Left lung (tissue), 4 donors: ENCODE measurements at regions not wholly inside any gene's neighbourhood (a gene's known extent, or its start where the extent isn't known, plus 50 kb on each side); places are given as distances from the start of the nearest gene placed in this dataset.
A peak's percentile ranks its signal among the peaks of the same experiment; 100 is the strongest.

Experiments used
- ATAC-seq: fragments of 200-7000 bp; cut with Tn5 transposase; one replicate; pipeline ENCODE4 v1.9.1; 2020; ENCODE audit warnings: moderate library complexity
- DNase-seq, 4 donors: peaks; one replicate each; pipeline ENCODE4 v3.0.0-alpha.2; 2013 to 2020
- H3K27ac ChIP-seq, 2 donors: fragments of 200-600 bp; sonication (generic) in 1 of 2; one replicate each; pipeline versions ENCODE4 v1.5.0 to v1.8.0; 2020 to 2021
- H3K27me3 ChIP-seq, 2 donors: fragments of 200-600 bp; sonication (generic) in 1 of 2; one replicate each; pipeline versions ENCODE4 v1.5.0 to v1.8.0; 2020 to 2021
- H3K36me3 ChIP-seq, 2 donors: fragments of 200-600 bp; sonication (generic) in 1 of 2; one replicate each; pipeline versions ENCODE4 v1.5.0 to v1.8.0; 2020 to 2021
- H3K4me1 ChIP-seq, 2 donors: fragments of 200-600 bp; one replicate each; pipeline ENCODE4 v1.8.0; 2021
- H3K4me3 ChIP-seq, 2 donors: fragments of 200-600 bp; sonication (generic) in 1 of 2; one replicate each; pipeline versions ENCODE4 v1.5.0 to v1.8.0; 2020 to 2021; ENCODE audit warnings: mild to moderate bottlenecking in 1 of 2
- H3K9me3 ChIP-seq, 2 donors: fragments of 200-600 bp; sonication (generic) in 1 of 2; one replicate each; pipeline versions ENCODE4 v1.5.0 to v1.8.0; 2020 to 2021
- CTCF ChIP-seq, 2 donors: fragments of 200-600 bp; sonication (generic) in 1 of 2; IDR thresholded peaks; one replicate each; pipeline versions ENCODE4 v1.5.0 to v1.8.0; 2021; ENCODE audit warnings: antibody characterized with exemption in 2 of 2
- intact Hi-C, 2 donors: fragments of 100-400 bp; cut with DNase I; formaldehyde crosslinking; loops; one replicate each; pipeline versions ENCODE4 v1.11.2 to v1.14.2; 2022
- donor health status: DM: no; HTN: yes; CAD: no.
- donor health status: DM: no; HTN: no; CAD: no.

GRCh38 chr4:74549936-74550335 lies 105.0 kb downstream of the AREG start:
- H3K36me3 ChIP-seq = no peaks in the 10 kb centered on the region
- intact Hi-C loops = no loop called here
- peak; percentile 20 for ATAC-seq
- no peak for TF ChIP-seq CTCF (IDR thresholded peaks at IDR 0.05)
- DNase-seq = no peak
- peaks cover 3 to 16% of the 10 kb centered on the region in 2 donors for H3K4me1 ChIP-seq
- no peak overlapping the region for H3K27ac ChIP-seq
- H3K9me3 ChIP-seq = no peaks in the 10 kb centered on the region
- H3K27me3 ChIP-seq = no peaks in the 10 kb centered on the region
- H3K4me3 ChIP-seq = no peak overlapping the region

- Histone ChIP-seq H3K4me1 (peaks cover 0 to 5% of the 10 kb centered on the region in 2 donors), H3K27me3 (no peaks in the 10 kb centered on the region), H3K4me3 (no peak overlapping the region), H3K36me3 (no peaks in the 10 kb centered on the region), H3K27ac (peak overlapping the region in 1 of 2 donors; percentile 45), H3K9me3 (no peaks in the 10 kb centered on the region)
- intact Hi-C loops = no loop called here
- no peak for TF ChIP-seq CTCF (IDR thresholded peaks at IDR 0.05)
- DNase-seq (no peak), ATAC-seq (peak; percentile 93)
Measured at GRCh38 chr4:74555231-74555630, 110.3 kb downstream of the AREG start.

GRCh38 chr4:74555843-74556242 lies 110.9 kb downstream of the AREG start:
- Histone ChIP-seq H3K9me3 (no peaks in the 10 kb centered on the region), H3K27me3 (no peaks in the 10 kb centered on the region), H3K36me3 (no peaks in the 10 kb centered on the region), H3K4me1 (peaks cover 0 to 5% of the 10 kb centered on the region in 2 donors), H3K27ac (peak overlapping the region in 1 of 2 donors; percentile 45), H3K4me3 (no peak overlapping the region)
- ATAC-seq = no peak
- intact Hi-C loops = no loop called here
- DNase-seq = no peak
- TF ChIP-seq CTCF (IDR thresholded peaks at IDR 0.05) = no peak

GRCh38 chr4:74559853-74560252 lies 114.9 kb downstream of the AREG start:
- intact Hi-C loops = no loop called here

GRCh38 chr4:74567981-74568380 lies 123.0 kb downstream of the AREG start:
- Histone ChIP-seq H3K27me3 (no peaks in the 10 kb centered on the region), H3K27ac (no peak overlapping the region), H3K36me3 (no peaks in the 10 kb centered on the region), H3K4me1 (no peaks in the 10 kb centered on the region), H3K9me3 (peaks cover 0 to 17% of the 10 kb centered on the region in 2 donors), H3K4me3 (no peak overlapping the region)
- DNase-seq (no peak), ATAC-seq (no peak)
- TF ChIP-seq CTCF (IDR thresholded peaks at IDR 0.05) = no peak
- intact Hi-C loops = no loop called here

More at GRCh38 chr4:74559853-74560252, 114.9 kb downstream of the AREG start:
- Histone ChIP-seq H3K36me3 (no peaks in the 10 kb centered on the region), H3K4me3 (no peak overlapping the region), H3K4me1 (peaks cover 0 to 3% of the 10 kb centered on the region in 2 donors), H3K27me3 (no peaks in the 10 kb centered on the region), H3K9me3 (no peaks in the 10 kb centered on the region), H3K27ac (no peak overlapping the region)
- DNase-seq (no peak), ATAC-seq (no peak)
- TF ChIP-seq CTCF (IDR thresholded peaks at IDR 0.05) = no peak
